Endothelial cell (in vitro differentiated cells): ENCODE measurements at regions not wholly inside any gene's neighbourhood (a gene's known extent, or its start where the extent isn't known, plus 50 kb on each side); places are given as distances from the start of the nearest gene placed in this dataset.

ENCODE experiments used
- DNase-seq: peaks from one replicate; pipeline ENCODE4 v3.0.0; 2021; ENCODE audit warnings: low spot score
- H3K27ac Mint-ChIP-seq: one replicate; pipeline ENCODE4 v1.8.0; 2021; ENCODE audit warnings: mixed read lengths, inconsistent platforms; ENCODE audit not compliant: unreplicated experiment
- H3K27me3 Mint-ChIP-seq: one replicate; pipeline ENCODE4 v1.8.0; 2021; ENCODE audit warnings: mild to moderate bottlenecking, moderate library complexity, mixed read lengths, inconsistent platforms; ENCODE audit not compliant: unreplicated experiment
- H3K36me3 Mint-ChIP-seq: one replicate; pipeline ENCODE4 v1.8.0; 2021; ENCODE audit warnings: mild to moderate bottlenecking, low read depth, mixed read lengths, inconsistent platforms; ENCODE audit not compliant: unreplicated experiment
- H3K4me1 Mint-ChIP-seq: one replicate; pipeline ENCODE4 v1.8.0; 2021; ENCODE audit warnings: mild to moderate bottlenecking, mixed read lengths, inconsistent platforms; ENCODE audit not compliant: unreplicated experiment
- H3K4me3 Mint-ChIP-seq: one replicate; pipeline ENCODE4 v1.8.0; 2021; ENCODE audit warnings: mild to moderate bottlenecking, mixed read lengths, inconsistent platforms; ENCODE audit not compliant: unreplicated experiment
- H3K9me3 Mint-ChIP-seq: one replicate; pipeline ENCODE4 v1.8.0; 2021; ENCODE audit warnings: mixed read lengths, inconsistent platforms; ENCODE audit not compliant: unreplicated experiment
- CTCF ChIP-seq: fragments of 200-600 bp; sonication (generic); IDR thresholded peaks from one replicate; pipeline ENCODE4 v1.5.0; 2021; ENCODE audit warnings: antibody characterized with exemption; ENCODE audit not compliant: unreplicated experiment

GRCh38 chr20:24769878-24770627, 179.0 kb upstream of the CST7 start:
- Mint-ChIP-seq H3K4me3 (no peak overlapping the region), H3K36me3 (peaks cover 5% of the 10 kb centered on the region), H3K9me3 (peaks cover under 1% of the 10 kb centered on the region), H3K27me3 (peaks cover 6% of the 10 kb centered on the region), H3K27ac (no peak overlapping the region), H3K4me1 (peaks cover 32% of the 10 kb centered on the region)
- no peak for TF ChIP-seq CTCF
- no peak for DNase-seq

DNA sequence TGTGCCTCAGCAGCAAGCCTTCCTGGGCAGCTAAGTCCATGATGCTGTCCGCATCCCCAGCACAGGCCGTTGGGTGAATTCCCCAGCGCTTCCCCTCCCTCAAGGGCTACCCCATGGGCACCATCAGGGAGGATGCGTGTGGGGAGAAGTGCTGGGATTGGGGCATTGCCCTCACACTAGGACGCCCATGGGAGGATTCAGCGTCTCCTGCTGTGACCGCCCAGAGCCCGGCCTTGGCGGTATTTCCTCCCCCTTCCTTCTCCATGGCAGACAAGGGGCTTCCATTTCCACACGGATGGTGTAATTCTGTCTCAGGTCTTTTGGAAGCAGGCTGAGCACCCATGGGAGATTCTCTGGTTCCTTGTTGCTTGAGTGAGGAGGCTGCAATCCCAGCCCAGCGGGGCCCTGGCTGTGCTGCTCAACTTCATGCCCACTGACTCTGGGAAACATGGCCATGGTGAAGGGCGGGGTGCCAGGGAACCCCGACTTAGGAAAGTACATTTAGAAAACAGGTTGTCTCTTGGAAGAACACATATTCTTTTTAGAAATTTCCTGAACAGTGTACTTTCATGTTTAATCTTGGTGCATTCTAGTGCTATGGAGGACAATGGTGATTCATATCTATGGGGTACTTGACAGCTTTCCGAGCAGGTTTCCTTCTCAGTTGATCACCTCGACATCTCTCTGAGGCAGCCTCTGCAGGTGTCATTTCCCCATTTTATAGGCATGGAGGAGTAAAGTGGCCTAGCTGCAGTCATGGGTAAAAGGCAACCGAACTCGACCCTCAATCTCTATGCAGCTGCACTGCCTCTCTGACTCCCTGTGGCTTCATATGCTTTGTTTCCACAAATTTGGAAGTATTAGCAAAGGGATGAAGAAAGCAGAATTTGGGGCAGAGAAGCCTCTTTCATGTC, 178.2 kb upstream of the CST7 start:
- TF ChIP-seq CTCF = no peak
- Mint-ChIP-seq H3K36me3 (peaks cover 7% of the 10 kb centered on the region), H3K27ac (no peak overlapping the region), H3K27me3 (peaks cover 4% of the 10 kb centered on the region), H3K9me3 (peaks cover 5% of the 10 kb centered on the region), H3K4me3 (no peak overlapping the region), H3K4me1 (peaks cover 32% of the 10 kb centered on the region)
- no peak for DNase-seq

- Mint-ChIP-seq H3K9me3 (peaks cover 5% of the 10 kb centered on the region), H3K27ac (peak overlapping the region; percentile 36), H3K4me3 (peak overlapping the region; percentile 48), H3K36me3 (peaks cover 11% of the 10 kb centered on the region), H3K4me1 (peaks cover 32% of the 10 kb centered on the region), H3K27me3 (peaks cover 7% of the 10 kb centered on the region)
- DNase-seq = peak; percentile 32
- no peak for TF ChIP-seq CTCF
Measured at GRCh38 chr20:24771542-24772061, 177.5 kb upstream of the CST7 start.

DNA sequence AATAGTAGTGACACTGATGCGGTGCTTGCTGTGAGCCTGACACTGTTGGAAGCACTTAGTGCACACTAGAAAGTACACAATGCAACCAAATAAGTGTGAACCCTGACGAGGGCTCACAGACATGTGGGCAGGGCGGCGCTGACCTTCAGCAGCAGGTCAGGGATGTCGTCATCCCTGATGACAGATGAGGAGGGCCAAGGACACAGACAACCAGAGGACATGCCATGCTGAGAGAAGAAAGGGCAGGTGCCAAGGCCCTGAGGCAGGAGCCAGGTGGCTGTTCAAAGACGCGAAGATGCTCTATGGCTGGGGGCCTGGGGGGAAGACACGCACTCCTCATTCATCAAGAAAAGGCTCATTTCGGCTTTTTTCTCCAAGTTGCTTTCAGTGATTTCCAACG, 176.4 kb upstream of the CST7 start:
- TF ChIP-seq CTCF = no peak
- Mint-ChIP-seq H3K4me3 (no peak overlapping the region), H3K9me3 (peaks cover 5% of the 10 kb centered on the region), H3K4me1 (peaks cover 32% of the 10 kb centered on the region), H3K27me3 (peaks cover 8% of the 10 kb centered on the region), H3K27ac (no peak overlapping the region), H3K36me3 (peaks cover 11% of the 10 kb centered on the region)
- no peak for DNase-seq
